HG02642 (cell line): ENCODE measurements at regions not wholly inside any gene's neighbourhood (a gene's known extent, or its start where the extent isn't known, plus 50 kb on each side); places are given as distances from the start of the nearest gene placed in this dataset.

ENCODE experiments used
- ATAC-seq: cut with Tn5 transposase; IDR thresholded peaks from one replicate; pipeline ENCODE4 v1.9.1; 2021; ENCODE audit warnings: mild to moderate bottlenecking; ENCODE audit not compliant: unreplicated experiment, poor library complexity

DNA sequence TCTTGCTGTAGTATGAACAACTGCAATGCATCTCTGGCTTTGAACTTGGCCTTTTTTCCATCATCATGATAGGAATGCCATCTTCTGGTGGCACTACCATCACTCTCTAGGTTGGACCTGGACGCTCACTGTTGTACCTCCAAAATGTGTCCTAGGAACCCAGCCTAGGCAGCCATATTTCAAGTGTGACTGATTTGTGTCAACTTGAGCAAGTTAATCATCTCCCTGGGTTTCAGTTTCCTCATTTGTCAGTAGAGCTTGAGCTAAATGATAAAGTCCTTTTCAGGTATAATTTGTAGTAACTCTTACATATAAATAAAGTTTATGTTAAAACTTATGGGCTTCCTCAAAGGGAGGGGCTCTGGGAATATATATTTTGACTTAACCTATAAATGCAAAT, 241.7 kb upstream of the CEP162 start:
- ATAC-seq, result no peak

- ATAC-seq, result no peak
Observed at GRCh38 chr6:84467296-84467695, 239.9 kb upstream of the CEP162 start.

DNA sequence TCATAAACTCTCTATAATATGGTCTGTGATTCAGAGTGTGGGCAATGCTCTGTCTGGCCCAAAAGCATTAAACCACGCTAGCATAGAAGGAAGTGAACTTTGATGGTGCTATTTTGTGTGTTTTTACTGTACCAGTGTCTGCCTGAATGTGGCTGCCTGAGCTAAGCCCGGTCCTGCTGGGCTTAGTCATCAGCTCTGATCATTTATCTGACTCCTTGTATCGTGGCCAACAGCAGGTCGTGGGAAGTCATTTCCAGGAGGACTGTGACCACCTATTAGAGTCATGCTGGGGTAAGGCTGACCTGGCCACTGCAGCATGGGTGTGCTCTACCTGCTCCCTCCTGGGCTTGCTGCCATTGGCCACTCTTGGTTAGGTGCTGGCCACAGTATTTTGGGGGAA, 239.1 kb upstream of the CEP162 start:
- ATAC-seq, result no peak

- ATAC-seq, result no peak
Observed at GRCh38 chr6:84464471-84464870, 237.0 kb upstream of the CEP162 start.

GRCh38 chr6:84462698-84463097, 235.3 kb upstream of the CEP162 start:
- no peak for ATAC-seq

DNA sequence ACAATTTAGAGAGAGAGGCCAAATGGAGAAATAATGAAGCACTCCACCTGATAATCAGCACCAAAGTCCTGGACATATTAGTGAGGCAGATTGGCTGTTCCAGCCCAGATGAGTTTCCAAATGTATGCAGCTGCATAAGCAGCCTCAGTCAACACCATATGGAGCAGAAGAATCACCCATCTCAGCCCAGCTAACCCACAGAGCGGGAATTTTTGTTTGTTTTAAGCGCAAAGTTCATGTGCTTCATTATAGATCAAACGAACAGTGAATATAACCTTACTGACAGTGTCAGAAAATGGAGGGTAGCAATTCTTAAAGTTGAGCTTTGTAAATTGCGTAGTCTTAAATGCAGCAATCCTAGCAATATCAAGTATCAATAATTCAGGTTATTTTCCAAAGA, 234.0 kb upstream of the CEP162 start:
- no peak for ATAC-seq

GRCh38 chr6:84460491-84460890, 233.0 kb upstream of the CEP162 start:
- no peak for ATAC-seq

- ATAC-seq, result no peak
Observed at GRCh38 chr6:84459401-84459800, 232.0 kb upstream of the CEP162 start.

- no peak for ATAC-seq
Observed at GRCh38 chr6:84458271-84458670, 230.8 kb upstream of the CEP162 start.

DNA sequence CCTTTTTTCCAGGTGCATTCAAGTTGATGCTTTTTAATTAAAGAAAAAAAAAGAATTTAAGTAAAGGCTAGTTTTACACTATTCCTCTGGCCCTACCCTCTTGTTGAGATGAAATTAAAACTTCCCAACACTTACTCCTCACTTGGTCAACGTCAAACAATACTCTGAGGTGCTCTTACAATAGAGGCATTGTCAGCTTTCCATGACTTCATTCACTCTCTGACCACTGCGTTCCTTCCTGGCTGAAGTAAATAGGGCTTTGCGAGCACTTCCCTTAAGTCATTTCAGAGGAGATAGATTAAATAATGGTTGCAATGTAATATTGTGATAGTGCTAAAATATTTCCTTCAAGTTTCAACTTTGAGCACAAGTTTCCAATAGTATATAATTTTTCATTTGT, 229.8 kb upstream of the CEP162 start:
- ATAC-seq, result no peak

- ATAC-seq, result no peak
Observed at GRCh38 chr6:84456803-84457202, 229.4 kb upstream of the CEP162 start.

- ATAC-seq, result no peak
Observed at GRCh38 chr6:84455511-84456029, 228.1 kb upstream of the CEP162 start.

DNA sequence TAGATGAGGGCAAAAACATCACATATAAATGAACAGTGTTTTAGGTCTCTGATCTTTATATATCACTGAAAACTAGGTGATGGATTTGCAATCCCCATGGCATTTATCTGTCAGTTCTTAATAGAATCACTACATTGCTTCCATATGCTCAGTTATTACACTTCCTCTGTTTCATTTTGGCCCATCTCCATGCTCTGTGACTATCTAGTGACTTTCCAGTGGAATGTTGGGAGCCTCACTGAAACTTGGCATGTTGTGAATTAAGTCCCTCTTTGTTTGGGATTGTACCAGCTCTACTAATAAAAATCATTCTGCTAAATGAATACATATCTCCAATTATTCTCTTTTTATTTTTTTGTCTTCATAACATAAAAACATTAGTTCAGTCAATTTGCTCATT, 226.1 kb upstream of the CEP162 start:
- ATAC-seq, result no peak

DNA sequence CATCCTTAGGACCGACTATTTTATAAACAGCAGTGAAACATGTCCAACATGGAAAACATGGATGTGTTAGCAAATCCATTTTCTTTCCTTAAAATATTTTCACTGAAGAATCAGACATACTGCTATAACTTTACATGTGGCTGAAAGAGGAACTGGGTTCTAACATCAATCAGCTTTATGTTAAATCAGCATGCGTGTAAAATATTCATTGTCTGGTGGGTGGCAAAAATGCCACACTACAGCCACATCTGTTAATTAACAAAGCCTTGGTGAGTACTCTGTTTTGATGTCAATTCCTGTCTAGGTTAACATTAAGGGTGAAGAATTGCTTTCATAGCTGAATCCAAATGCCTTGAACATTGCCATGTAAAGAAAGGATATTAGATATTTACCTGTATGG, 222.6 kb upstream of the CEP162 start:
- ATAC-seq, result no peak

GRCh38 chr6:84449220-84449619, 221.8 kb upstream of the CEP162 start:
- ATAC-seq, result no peak

- no peak for ATAC-seq
Observed at GRCh38 chr6:84448331-84448730, 220.9 kb upstream of the CEP162 start.

GRCh38 chr6:84447651-84448050, 220.2 kb upstream of the CEP162 start:
- no peak for ATAC-seq

GRCh38 chr6:84445068-84445467, 217.6 kb upstream of the CEP162 start:
- ATAC-seq, result no peak

DNA sequence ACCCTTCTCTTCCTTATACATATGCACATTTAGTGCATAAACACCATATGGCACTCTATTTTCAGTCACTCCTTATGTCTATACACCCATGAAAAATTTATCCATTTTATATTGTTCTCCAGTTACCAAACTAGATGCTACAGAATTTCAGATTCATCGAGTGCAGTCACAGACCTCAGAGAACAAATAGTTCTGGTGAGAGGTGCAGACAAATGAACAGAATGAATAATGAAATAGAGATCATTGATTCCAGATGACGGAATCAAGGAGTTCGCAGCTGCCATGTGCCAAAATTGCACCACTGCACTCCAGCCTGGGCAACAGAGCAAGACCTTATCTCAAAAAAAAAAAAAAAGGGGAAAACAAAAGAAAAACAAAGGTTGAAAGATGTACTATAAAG, 214.8 kb upstream of the CEP162 start:
- no peak for ATAC-seq

DNA sequence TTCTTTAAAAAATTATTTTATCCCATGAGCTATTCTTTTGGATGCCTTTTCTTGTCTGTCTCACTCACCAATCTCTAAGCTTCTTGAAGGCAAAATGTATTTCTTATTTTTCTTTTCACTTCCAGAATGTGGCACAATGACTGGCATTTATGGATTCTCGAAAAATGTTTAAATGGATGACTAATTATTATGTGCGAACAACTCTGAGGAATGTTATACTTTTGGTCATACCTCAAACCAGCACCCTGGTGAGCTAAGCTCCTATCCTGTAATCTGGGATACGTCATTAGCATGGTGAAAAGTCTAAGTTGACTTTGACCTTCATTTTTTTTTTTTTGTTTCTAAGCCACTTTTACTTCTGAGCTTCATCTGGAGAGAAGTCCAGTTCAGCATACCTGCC, 214.0 kb upstream of the CEP162 start:
- no peak for ATAC-seq

GRCh38 chr6:84434550-84434949, 207.1 kb upstream of the CEP162 start:
- ATAC-seq, result no peak

DNA sequence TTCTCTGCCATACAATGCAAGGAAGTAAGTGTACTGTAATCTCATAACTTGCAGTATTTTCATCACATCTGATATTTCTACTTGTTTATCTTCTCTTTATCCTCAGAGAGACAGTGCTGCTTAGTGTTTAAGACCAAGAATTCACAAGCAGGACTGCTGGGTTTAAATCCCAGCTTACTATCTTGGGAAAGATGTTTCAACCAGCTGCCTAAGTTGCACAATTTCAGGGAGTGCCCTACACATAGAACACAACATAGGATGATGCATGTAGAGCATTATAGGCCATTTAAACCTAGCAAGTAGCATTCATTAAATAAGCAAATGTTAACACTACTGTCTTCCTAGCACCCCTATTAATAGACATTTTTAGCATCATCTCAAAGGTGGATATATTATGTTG, 205.2 kb upstream of the CEP162 start:
- no peak for ATAC-seq

- no peak for ATAC-seq
Observed at GRCh38 chr6:84428300-84428907, 201.0 kb upstream of the CEP162 start.
